ENCODE measurements at regions not wholly inside any gene's neighbourhood (a gene's known extent, or its start where the extent isn't known, plus 50 kb on each side); places are given as distances from the start of the nearest gene placed in this dataset.

GRCh38 chr6:82298012-82298411, 50.5 kb upstream of the IBTK start:
- Histone ChIP-seq H3K4me3 (ENCODE audit: low read depth in 2 of 2, low read length in 2 of 2) (0 out of 4 replicates have a peak overlapping the region, but pooled peaks of 1 of the 2 experiments have one; percentile 6), H3K36me3 (ENCODE audit: control insufficient read depth, insufficient read depth, low read length) (no peaks in the 10 kb centered on the region), H3K9me3 (ENCODE audit: control insufficient read depth, insufficient read depth, low read depth, low read length) (no peaks in the 10 kb centered on the region), H3K4me1 (ENCODE audit: control insufficient read depth, insufficient read depth, low read length) (no peaks in the 10 kb centered on the region), H3K27ac (ENCODE audit: low read length) (no peak overlapping the region), H3K27me3 (ENCODE audit: control insufficient read depth, insufficient read depth, low read length) (no peaks in the 10 kb centered on the region)
- POLR2A ChIA-PET: no interaction called here
- CTCF ChIA-PET: no interaction called here
- TF ChIP-seq, protein P1, sequence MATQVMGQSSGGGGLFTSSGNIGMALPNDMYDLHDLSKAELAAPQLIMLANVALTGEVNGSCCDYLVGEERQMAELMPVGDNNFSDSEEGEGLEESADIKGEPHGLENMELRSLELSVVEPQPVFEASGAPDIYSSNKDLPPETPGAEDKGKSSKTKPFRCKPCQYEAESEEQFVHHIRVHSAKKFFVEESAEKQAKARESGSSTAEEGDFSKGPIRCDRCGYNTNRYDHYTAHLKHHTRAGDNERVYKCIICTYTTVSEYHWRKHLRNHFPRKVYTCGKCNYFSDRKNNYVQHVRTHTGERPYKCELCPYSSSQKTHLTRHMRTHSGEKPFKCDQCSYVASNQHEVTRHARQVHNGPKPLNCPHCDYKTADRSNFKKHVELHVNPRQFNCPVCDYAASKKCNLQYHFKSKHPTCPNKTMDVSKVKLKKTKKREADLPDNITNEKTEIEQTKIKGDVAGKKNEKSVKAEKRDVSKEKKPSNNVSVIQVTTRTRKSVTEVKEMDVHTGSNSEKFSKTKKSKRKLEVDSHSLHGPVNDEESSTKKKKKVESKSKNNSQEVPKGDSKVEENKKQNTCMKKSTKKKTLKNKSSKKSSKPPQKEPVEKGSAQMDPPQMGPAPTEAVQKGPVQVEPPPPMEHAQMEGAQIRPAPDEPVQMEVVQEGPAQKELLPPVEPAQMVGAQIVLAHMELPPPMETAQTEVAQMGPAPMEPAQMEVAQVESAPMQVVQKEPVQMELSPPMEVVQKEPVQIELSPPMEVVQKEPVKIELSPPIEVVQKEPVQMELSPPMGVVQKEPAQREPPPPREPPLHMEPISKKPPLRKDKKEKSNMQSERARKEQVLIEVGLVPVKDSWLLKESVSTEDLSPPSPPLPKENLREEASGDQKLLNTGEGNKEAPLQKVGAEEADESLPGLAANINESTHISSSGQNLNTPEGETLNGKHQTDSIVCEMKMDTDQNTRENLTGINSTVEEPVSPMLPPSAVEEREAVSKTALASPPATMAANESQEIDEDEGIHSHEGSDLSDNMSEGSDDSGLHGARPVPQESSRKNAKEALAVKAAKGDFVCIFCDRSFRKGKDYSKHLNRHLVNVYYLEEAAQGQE (IDR thresholded peaks at IDR 0.05; ENCODE audit: insufficient read depth in 1 of 2, low read depth in 2 of 2, low read length in 1 of 2): no peak
- no peak for TF ChIP-seq SIN3A (IDR thresholded peaks at IDR 0.05; ENCODE audit: borderline replicate concordance, insufficient read depth, low read depth, low read length)
- TF ChIP-seq TCF7L2 (IDR thresholded peaks at IDR 0.05; ENCODE audit: low read depth, low read length): no peak
- no peak for TF ChIP-seq POLR2AphosphoS5 (IDR thresholded peaks at IDR 0.05; ENCODE audit: low read depth, low read length)
- TF ChIP-seq, protein P2, sequence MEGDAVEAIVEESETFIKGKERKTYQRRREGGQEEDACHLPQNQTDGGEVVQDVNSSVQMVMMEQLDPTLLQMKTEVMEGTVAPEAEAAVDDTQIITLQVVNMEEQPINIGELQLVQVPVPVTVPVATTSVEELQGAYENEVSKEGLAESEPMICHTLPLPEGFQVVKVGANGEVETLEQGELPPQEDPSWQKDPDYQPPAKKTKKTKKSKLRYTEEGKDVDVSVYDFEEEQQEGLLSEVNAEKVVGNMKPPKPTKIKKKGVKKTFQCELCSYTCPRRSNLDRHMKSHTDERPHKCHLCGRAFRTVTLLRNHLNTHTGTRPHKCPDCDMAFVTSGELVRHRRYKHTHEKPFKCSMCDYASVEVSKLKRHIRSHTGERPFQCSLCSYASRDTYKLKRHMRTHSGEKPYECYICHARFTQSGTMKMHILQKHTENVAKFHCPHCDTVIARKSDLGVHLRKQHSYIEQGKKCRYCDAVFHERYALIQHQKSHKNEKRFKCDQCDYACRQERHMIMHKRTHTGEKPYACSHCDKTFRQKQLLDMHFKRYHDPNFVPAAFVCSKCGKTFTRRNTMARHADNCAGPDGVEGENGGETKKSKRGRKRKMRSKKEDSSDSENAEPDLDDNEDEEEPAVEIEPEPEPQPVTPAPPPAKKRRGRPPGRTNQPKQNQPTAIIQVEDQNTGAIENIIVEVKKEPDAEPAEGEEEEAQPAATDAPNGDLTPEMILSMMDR (IDR thresholded peaks at IDR 0.05): no peak
- no TSS peak for BruUV-seq (replicated peaks)
- DNase-seq (ENCODE audit: low read depth, low spot score) (no peak), ATAC-seq (no peak)
- in situ Hi-C loops (cut with HindIII; ENCODE audit: low pct_unique_long_range_greater_than_20kb, low sequenced_read_pairs) (no loop called here), intact Hi-C loops (cut with micrococcal nuclease; ENCODE audit: unreplicated experiment) (no loop called here)

Measured in Panc1 (cell line).